ENCODE measurements at regions not wholly inside any gene's neighbourhood (a gene's known extent, or its start where the extent isn't known, plus 50 kb on each side); places are given as distances from the start of the nearest gene placed in this dataset.

DNA sequence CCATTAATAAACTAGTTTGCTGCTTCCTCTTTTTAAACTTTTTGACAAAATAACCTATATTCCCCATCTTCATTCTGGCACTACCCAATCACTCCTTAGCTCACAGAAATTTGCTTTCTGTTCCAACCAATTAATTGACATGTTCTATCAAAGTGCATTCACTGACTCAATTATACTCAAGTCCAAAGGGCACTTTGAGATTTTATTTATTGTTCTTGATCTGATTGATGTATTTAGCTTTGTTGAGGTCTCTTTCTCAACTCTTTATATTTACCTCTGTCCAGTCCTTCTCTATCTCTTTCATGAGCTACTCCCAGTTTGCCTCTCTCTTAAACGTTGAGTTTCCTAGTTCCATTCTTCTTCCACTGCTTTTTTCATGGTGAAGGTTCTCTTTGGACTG, 104.4 kb upstream of the TENT5A start:
- DNase-seq, result no peak

DNA sequence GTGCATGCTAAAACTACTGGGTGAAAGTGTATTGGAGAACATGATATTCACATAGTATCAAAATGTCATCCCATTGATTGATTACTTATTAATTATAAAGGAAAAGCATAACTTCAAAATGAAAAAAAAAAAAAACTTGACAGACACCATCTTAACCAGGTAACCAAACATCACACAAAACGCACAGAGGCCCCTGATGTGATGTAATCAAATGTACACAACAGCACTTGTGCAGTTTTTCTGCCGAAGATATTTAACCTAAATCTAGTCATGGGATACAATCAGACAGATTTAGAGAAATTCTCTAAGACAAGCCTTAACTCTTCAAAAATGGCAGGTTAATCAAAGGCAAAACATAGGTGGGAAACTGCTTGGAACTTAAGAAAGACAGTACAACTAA, 102.0 kb upstream of the TENT5A start:
- no peak for DNase-seq

DNA sequence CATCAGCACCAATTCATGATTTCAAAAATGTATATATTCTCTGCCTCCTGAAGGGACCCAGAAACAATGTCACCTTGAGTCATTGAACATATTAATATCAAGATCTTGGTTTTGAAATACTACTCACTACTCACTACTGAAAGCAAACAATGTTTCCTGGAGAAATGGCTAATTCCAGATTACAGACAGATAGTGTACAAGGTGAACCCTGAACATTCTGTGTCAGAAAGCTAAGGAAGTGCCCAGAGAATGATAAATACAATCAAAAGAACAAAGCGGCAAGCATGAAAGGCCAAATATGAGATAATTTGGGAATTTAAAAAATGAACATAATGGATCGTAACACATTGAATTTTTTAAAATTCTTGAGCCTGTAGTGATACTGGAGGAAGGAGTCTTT, 101.5 kb upstream of the TENT5A start:
- no peak for DNase-seq

DNA sequence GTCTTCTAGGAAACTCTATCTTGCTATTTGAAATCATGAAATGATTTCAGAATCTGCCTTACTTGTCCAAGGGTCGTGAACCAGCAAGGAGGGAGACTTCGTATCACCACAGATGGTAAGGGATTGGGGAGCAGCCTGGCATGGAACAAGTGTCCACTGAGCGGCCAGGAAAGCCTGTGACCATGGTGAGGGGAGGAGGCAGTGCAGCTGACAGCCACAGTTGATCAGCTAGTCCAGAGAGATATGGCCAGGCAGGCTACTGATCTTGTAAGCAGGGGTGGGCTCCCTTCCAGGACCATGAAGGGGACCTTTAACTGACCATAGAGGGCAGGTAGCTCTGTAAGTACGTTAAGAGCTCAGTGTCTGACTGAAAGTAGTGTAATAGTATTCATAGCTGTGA, 96.8 kb upstream of the TENT5A start:
- DNase-seq, result no peak

DNA sequence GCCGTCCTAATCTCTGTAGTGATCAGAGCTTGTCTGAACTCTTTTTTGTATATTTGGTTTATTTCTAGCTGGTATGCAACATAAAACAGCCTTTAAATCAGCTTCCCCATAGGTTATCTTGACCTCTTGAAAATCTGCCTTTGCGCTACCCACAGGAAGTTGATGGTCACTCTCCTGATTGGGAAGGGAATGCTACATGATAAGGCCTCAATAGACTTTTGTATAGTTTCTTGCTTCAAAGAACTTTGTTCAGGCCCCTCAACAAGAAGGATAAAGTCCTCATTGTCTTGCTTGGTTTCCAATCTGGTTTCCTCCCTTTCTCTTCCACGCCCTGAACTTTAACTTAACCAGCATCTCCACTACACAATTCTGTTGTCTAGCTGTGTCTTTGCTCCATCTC, 95.4 kb upstream of the TENT5A start:
- no peak for DNase-seq

DNA sequence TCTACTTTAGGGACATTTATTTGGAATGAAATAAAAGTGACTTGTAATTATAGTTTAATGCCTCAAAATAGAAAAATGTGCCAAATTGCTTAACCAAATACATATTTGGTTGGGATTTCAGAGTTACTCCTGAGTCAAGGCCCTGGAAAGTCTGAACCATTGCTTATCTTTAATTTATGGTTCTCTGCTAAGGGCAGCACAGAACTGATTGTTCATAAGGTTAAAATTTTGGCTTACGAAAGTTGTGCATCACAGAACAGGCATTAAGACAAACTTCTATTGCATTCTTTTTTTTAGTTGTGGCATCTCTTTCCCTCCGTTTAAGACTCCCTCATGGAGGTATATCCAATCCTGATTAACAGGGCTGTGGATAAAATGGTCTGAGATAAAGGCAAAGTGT, 92.2 kb upstream of the TENT5A start:
- DNase-seq, result no peak

DNA sequence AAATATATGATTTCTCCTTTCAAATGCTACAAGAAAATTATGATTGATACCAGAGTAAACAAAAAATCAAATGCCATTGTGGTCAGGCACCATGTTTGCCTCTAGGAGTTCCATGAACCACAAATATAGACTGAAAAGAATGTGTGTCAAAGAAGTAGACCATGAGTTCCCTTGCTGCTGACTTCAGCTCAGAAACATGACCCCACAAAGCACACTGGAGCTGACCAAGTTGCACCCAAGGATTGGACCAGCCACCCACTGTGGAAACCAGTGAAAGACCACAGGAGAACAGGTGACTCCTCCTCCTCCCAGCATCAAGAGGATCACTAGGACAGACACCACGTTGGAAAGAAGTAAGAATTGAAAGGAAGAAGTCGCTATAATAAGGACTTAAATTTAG, 90.8 kb upstream of the TENT5A start:
- DNase-seq, result no peak

DNA sequence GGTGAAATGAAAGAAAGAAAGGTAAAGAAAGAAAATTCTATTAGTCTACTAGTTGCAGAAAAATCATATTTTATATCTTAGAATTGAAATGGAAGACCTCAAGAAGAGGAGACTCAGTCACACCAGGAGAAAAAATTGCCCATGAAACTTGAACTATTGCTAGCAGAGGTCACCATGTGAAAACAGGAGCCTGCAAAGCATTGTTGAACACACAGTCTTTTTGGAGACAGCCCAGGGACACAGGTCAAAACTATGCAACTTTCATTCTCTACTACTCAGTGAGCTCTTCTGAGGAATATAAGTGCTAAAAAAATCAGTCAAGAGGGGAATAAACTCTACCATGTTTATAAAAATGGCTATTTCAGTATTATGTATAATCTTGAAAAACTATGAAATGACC, 89.8 kb upstream of the TENT5A start:
- DNase-seq, result no peak

DNA sequence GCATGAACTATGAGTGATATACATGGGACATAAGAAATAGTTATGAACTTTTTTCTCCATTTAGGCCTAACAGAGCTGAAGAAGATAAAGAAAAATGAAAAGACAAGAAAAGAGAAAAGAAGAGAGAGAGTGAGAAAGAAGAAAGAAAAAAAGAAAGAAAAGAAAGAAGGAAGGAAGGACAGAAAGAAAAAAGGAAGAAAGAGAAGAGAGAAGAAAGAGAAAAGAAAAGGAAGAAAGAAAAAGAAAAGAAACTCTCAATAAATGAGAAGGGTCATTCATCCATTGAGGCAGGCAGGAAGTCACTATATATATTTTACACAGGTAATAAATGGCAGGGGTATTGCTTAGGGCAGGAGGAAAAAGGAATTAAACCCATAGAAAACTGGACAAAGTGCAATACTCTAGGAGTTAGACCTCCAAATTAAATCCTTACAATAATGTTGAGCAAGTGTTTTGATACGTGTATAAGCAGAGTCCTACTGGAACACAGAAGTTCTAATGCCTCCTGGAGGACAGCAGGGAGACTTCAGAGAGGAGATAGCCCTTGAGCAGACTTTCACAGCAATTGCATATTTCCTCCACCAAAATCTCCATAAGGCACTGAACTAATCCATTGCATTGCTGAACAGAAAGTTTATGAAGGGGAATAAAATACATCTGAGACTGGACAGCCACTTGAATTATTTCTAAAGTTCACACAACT, 86.4 kb upstream of the TENT5A start:
- DNase-seq, result no peak

DNA sequence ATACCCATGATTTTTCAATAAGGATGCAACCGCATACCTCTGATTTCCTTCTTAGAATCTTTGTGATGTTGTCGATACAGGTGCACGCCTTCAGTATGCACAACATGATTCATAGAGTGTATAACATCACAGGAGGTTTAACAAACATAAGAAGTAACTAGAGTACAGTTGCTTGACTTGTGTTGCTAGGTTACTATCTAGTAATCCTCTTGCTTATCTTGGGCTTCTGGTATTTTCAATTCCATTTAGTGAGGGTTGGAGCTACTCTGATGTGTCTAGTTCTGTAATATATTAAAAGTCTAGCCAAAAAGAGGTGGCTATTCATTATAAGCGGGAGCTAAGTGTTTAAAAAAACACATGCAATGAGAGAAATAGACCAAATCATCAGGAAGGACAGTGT, 85.5 kb upstream of the TENT5A start:
- DNase-seq, result no peak

DNA sequence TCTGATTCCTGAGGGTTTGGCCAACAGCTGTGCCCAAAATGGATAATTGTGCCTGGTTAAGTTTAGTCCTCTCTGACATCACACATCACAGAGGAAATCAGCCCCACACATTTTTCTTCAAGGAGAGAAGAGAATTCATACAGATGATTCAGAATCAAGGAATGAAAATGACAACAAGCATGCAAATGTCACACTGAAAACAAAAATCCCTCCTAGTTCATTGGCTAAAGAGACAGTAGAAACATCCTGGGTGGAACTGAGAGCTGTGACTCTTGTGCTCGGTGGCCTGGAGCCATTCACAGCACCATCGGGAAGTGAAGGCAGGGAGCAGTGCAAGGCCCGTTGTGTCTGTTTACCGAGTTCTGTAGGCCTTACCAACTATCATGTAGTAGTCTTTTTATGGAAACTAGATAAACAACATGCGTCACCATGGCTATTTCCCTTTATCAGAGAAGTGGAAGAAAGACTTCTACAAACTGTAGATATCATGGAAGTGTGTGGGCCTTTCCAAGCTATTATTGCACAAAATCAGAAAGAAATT, 81.7 kb upstream of the TENT5A start:
- no peak for DNase-seq

DNA sequence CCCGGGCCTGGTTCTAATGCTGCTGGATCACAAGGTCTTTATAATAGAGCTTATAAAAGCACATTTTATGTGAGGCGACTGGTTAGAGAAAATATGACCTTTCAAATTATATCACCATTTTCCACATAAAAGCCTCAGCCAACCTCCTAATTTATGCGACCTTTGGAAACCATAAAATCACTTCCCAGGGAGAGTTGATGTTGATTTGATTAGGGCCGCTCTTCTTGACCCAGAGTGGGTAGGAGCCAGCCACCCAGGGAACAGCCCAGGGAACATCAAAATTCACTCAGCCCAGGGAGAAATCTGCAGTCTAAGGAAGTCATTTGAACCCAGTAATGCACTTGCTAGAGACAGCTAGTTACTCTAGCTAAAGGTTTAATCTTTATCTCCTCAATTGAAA, 79.8 kb upstream of the TENT5A start:
- no peak for DNase-seq

DNA sequence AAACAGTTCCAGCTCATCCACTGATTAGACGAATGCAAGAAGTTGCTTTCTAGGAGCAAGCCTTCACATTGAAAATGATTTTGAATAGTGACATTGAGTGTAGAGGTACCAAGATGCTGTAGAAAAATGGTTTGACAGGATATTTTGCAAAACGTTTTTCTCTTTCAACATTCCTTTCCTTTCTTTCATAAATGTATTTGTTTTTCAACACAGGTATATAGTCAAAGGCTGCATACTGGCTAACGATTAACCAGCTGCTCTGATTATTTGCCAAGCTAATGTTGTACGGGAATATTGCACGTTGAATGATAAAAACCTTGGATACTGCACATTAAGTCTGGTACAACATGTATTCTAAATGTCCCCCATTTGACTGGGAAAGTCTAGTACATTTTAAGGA, 78.8 kb upstream of the TENT5A start:
- no peak for DNase-seq

DNA sequence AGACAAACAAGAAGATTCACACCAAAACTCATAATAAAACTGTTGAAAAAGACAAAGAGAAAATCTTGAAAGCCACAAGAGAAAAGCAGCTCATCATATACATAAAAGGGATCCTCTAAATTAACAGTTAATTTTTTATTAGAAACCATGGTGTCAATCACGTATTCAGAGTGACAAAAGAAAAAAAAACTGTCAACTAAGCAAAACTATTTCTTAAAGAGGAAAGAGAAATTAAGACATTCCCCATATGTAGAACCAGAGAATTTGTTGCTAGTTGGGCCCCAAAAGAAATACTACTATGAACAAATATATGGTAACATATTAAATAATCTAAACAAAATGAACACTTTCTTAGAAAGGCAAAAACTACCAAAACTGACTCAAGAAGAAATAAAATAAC, 74.3 kb upstream of the TENT5A start:
- no peak for DNase-seq

DNA sequence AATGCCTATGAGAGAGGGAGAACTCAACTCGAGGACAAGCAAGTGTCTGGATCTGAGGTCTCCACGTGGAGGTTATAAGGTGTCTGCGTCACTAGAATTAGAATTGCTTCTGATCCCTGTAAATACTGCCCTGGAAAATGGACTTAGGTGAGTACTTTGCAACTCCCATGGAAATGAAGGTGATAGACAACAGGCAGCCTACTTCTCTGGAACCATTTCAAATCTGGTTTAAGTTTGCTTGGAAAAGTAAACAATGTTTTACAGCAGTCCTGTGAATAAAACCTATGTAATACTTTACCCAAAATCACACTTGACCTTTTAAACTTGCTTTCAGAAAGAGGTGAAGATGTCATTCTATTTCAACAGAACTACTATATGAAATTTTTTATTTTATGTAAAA, 70.1 kb upstream of the TENT5A start:
- no peak for DNase-seq

DNA sequence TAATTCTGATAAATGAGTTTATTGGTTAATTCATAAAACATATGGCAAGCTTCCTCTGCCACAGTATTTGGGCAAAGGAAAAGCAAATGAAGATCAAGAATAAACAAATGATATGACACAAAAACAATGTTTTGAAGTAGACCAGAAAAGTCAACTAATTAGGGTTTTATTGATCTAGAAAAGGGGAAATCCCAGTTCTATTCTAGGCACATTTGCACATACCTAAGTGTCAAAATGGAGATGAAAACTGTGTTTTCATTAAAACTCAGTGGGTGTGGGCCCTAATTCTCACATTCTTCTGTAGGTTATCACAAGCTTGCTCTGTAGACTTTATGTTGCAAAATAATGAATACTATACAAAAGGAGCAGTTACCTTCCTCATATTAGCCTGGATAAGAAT, 69.0 kb upstream of the TENT5A start:
- no peak for DNase-seq

DNA sequence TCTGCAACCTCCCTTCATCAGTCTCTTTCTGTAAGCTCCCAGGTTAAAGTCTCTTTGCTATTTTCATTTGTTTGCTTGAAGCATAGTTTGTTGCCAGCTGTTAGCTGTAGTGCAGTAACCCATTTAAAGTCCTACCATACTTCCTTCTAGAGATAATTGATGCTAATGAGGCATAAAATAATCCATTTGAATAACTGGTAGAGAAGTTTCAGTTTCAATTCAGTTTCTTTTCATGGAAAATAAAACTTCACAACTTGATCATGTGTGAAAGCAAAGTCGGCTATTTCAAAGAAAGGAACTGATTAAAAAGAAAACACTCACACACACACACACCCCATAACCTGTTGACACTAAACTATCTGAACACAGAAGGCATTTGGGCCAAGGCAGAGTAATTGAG, 68.5 kb upstream of the TENT5A start:
- no peak for DNase-seq

DNA sequence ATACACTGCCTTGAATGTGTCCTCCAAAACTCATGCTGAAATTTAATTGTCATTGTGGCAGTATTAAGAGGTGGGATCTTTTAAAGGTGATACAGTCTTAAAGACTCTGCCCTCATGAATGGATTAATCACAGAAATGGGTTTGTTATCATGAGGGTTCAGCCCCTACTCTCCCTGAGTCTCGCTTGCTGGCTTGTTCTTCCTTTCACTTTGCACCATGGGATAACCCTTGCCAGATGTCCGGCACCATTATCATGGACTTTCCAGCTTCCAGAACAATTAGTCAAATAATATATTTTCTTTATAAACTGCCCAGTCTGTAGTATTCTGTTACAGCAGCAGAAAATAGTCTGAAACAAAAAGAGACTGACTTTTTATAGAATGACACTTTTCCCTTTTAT, 67.9 kb upstream of the TENT5A start:
- no peak for DNase-seq

DNA sequence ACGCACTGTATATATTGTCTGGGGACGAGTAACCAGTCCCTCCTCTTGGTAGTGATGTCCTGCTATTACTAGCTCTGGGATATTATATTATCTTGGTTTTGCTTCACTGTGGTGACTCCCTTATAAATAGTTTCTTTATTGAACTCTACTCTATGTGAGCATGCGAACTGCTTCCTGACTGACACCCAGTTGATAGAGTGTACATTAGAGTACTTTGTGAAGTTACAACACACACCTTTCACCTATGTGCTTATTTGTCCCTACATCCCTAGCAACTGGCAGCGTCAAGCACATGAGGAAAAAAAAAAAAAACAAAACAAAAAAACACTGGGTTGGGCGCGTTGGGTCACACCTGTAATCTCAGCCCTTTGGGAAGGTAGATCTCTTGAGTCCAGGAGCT, 67.3 kb upstream of the TENT5A start:
- no peak for DNase-seq

DNA sequence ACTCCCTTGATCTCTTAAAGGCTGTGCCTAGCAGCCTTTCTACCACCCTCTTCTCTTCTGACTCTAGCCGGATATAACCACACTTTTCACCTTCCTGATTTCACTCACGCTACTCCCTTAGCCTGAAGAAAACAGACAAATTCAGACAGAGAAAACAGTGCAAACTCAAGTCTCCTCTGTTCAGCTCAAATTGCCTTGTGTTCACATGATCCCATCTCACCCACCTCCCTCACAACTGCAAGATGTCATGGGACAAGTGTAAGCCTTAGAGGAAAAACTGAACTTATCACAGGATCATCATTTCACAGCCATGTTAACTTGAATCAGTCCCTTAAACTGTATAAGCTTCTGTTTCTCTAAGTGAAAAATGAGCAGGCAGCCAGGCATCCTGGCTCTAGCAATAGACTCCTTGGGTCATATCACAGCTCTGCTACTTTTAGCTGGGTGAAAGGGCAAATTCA, 66.5 kb upstream of the TENT5A start:
- no peak for DNase-seq

DNA sequence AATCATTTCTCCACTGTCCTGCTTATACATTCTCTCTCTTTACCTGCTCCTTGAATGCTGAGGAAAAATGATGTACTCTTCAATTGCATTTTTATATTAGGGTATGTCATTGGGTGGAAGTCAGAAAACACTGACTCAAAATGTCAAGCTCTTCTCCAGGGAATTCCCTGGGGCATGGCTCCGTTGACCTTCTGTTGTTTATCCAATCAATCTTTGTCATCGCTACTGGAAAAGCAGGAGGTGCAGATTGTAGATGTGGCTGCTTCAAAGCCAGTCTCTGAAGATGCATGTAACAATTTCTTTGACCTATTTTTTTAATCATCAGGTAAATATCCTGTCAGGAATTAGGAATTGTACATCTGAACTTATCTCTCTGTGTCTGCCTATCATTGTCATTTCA, 63.9 kb upstream of the TENT5A start:
- DNase-seq, result no peak

DNA sequence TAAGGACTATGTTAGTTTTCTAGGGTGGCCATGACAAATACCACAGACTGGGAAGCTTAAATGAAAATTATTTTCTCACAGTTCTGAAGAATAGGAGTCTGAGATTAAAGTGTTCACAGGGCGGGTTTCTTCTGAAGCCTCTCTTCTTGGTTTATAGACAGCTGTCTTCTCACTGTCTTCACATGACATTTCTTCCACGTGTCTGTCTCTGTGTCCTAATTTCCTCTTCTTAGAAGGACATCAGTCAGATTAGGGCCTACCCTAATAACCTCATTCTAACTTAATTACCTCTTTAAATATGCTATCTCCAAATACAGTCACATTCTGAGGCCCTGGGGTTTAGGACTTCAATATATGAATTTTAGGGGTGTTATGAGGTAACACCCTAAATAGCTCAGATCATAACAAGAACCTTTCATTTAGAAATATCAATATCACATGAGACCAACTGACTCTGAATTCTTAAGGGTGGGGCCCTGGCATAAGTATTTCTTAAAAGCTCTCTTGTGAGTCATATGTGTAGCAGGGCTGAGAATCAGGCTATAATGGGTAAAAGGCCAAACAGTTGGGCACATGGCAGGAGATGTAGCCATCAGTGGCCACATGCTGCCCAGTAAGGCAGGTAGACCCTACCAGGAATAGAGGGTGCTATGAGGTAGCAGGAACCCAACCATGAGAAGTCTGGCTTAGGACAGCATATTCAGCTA, 62.0 kb upstream of the TENT5A start:
- no peak for DNase-seq

DNA sequence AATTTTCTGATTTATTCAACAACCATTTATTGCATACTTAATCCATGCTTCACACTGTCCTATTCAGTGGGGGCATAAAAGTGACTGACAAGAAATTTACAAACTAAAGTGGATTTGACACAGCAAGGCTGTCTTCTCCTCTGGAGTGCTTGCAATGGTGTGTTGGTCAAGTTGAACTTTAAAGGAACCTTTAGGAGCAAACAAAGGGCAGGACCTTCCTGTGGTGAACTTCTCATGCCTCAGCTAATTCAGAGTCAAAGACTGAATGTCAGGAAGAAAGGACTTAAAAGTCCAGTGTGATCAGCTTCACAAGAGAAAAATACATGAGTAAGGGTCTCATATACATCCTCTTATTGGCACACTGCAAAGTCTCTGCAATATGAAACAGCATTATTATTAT, 60.8 kb upstream of the TENT5A start:
- no peak for DNase-seq

DNA sequence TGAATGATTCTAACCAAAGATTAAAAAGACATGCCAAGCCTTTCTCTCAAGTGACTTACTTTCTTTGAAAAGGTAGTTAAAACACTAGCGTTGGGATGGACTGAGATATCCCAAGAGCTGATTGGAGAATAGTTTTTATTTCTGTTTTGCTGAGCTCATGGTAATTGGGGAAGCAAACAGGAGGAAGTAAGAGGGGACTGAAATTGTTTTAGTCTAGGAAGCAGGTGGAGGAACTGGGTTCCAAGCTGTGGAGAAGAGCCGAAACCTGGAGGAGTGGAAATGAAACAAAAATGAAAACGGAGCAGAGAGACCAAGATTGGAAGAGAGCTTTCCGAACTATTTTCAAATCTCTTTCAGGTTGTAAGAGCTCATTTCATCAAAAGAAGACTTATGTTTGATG, 59.9 kb upstream of the TENT5A start:
- DNase-seq, result no peak
